SK-N-SH (cell line): ENCODE measurements at regions not wholly inside any gene's neighbourhood (a gene's known extent, or its start where the extent isn't known, plus 50 kb on each side); places are given as distances from the start of the nearest gene placed in this dataset.

Experiments used
- CHD2 ChIP-seq: fragments of 150-350 bp; IDR thresholded peaks from 2 replicates; pipeline ENCODE4 v1.6.1; 2018; ENCODE audit warnings: low read length; ENCODE audit not compliant: partially characterized antibody
- EP300 ChIP-seq, 2 experiments: IDR thresholded peaks; 2 replicates each; pipeline versions ENCODE4 v1.4.0 to v1.6.1; 2012; ENCODE audit warnings: borderline replicate concordance in 1 of 2, low read depth in 1 of 2, low read length in 1 of 2
- FOXJ3 ChIP-seq: sonication (generic); formaldehyde crosslinking; IDR thresholded peaks from 2 replicates; pipeline ENCODE4 v1.5.1; 2020; ENCODE audit warnings: mild to moderate bottlenecking, missing genetic modification reagents
- RFX5 ChIP-seq: IDR thresholded peaks from 2 replicates; pipeline ENCODE4 v1.6.1; 2012; ENCODE audit warnings: mild to moderate bottlenecking, improper control_type of control experiment, low read length
- SIN3A ChIP-seq: IDR thresholded peaks from 2 replicates; pipeline ENCODE4 v1.6.1; 2012; ENCODE audit warnings: low read depth, mild to moderate bottlenecking, low read length, moderate library complexity, borderline replicate concordance
- YY1 ChIP-seq: IDR thresholded peaks from 2 replicates; pipeline ENCODE4 v1.4.0; 2012; ENCODE audit warnings: low read depth, mild to moderate bottlenecking
- TF ChIP-seq, protein P1 (sequence below): fragments of 200-600 bp; sonication (generic); IDR thresholded peaks from 2 replicates; pipeline ENCODE4 v1.6.1; 2017; ENCODE audit warnings: antibody characterized with exemption, mild to moderate bottlenecking, moderate library complexity
- TF ChIP-seq, protein P2 (sequence below): IDR thresholded peaks from 2 replicates; pipeline ENCODE4 v1.6.1; 2012; ENCODE audit warnings: mild to moderate bottlenecking, low read depth, low read length, moderate library complexity

DNA sequence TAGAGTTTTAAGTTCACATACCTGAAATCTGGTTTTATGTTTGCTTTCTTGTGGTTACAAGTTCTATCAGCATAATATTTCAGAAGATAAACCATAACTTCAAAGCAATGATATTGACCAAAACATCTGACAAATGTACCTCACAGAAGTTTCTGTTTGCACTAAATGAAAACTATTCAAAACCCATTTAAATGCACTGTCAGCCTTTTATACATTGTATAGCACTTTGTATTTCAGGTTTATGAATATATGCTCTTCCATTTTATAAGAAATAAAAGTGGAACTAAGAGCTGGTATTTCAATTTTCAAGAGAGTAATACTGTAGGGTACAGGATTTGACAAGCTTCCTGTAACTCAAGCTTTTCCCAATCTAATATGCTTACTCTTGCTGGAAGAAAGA is 388.6 kb upstream of the MBL2 start:
- TF ChIP-seq, protein P1, sequence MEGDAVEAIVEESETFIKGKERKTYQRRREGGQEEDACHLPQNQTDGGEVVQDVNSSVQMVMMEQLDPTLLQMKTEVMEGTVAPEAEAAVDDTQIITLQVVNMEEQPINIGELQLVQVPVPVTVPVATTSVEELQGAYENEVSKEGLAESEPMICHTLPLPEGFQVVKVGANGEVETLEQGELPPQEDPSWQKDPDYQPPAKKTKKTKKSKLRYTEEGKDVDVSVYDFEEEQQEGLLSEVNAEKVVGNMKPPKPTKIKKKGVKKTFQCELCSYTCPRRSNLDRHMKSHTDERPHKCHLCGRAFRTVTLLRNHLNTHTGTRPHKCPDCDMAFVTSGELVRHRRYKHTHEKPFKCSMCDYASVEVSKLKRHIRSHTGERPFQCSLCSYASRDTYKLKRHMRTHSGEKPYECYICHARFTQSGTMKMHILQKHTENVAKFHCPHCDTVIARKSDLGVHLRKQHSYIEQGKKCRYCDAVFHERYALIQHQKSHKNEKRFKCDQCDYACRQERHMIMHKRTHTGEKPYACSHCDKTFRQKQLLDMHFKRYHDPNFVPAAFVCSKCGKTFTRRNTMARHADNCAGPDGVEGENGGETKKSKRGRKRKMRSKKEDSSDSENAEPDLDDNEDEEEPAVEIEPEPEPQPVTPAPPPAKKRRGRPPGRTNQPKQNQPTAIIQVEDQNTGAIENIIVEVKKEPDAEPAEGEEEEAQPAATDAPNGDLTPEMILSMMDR, result no peak
- TF ChIP-seq YY1, result no peak
- no peak for TF ChIP-seq SIN3A
- no peak for TF ChIP-seq EP300 (IDR thresholded peaks at IDR 0.05; ENCODE audit: borderline replicate concordance in 1 of 2, low read depth in 1 of 2, low read length in 1 of 2)
- TF ChIP-seq, protein P2, sequence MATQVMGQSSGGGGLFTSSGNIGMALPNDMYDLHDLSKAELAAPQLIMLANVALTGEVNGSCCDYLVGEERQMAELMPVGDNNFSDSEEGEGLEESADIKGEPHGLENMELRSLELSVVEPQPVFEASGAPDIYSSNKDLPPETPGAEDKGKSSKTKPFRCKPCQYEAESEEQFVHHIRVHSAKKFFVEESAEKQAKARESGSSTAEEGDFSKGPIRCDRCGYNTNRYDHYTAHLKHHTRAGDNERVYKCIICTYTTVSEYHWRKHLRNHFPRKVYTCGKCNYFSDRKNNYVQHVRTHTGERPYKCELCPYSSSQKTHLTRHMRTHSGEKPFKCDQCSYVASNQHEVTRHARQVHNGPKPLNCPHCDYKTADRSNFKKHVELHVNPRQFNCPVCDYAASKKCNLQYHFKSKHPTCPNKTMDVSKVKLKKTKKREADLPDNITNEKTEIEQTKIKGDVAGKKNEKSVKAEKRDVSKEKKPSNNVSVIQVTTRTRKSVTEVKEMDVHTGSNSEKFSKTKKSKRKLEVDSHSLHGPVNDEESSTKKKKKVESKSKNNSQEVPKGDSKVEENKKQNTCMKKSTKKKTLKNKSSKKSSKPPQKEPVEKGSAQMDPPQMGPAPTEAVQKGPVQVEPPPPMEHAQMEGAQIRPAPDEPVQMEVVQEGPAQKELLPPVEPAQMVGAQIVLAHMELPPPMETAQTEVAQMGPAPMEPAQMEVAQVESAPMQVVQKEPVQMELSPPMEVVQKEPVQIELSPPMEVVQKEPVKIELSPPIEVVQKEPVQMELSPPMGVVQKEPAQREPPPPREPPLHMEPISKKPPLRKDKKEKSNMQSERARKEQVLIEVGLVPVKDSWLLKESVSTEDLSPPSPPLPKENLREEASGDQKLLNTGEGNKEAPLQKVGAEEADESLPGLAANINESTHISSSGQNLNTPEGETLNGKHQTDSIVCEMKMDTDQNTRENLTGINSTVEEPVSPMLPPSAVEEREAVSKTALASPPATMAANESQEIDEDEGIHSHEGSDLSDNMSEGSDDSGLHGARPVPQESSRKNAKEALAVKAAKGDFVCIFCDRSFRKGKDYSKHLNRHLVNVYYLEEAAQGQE, result no peak
- TF ChIP-seq RFX5, result no peak
- TF ChIP-seq CHD2, result no peak
- TF ChIP-seq FOXJ3 (CRISPR knock-in tag), result no peak
